GM18858 (cell line): ENCODE measurements at regions not wholly inside any gene's neighbourhood (a gene's known extent, or its start where the extent isn't known, plus 50 kb on each side); places are given as distances from the start of the nearest gene placed in this dataset.

Experiments
- ATAC-seq: cut with Tn5 transposase; IDR thresholded peaks from one replicate; pipeline ENCODE4 v1.9.1; 2021; ENCODE audit not compliant: unreplicated experiment

DNA sequence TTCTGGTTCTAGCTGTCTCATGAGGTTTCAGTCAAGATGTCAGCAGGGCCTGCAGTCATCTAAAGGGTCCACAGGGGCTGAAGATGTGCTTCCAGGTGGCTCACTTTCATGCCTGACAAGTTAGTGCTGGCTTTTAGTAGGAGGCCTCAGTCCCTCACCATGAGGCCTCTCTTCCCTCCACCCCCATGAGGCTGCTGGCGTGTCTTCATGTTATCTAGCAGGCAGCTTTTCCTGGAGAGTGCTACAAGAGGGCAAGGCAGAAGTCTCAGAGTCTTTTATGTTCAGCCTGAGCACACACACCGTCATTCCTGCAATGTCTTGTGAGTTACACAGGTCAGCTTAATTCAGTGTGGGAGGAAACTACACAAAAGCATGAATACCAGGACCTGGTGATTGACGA is 769.9 kb downstream of the HDGFL1 start:
- ATAC-seq = no peak

- no peak for ATAC-seq
These were observed 770.9 kb downstream of the HDGFL1 start for GRCh38 chr6:23340271-23340670.

DNA sequence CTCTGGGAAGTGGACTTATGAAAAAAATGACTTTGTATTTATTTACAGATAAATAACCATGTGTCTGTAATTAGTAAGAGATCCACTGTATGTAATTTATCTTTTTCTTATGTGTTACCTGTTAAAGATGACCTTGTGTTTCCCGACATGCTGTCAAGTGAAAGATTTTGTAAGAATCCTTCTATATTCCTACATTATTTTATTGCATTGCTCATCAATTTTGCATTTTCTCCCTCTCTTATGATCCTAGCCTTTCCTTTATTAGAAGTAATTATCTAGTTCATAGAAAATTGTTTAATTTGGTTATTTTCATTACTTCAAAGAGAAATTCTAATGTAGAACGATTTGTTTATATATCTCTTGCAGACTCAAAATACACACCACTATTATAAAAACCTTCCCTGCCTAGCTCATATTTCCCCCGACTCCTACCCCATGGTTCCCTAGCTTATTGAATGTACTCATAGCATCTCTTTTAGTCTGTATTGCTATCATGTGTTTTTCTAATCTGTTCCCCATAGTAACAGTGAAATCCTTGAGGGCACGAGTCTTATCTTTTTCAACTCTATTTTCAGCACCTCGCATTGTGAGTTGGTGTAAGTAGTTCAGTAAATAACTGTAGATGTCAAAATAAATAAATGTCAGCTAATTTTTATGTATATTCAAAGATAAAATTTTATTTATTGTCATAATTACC is 774.4 kb downstream of the HDGFL1 start:
- ATAC-seq = no peak

DNA sequence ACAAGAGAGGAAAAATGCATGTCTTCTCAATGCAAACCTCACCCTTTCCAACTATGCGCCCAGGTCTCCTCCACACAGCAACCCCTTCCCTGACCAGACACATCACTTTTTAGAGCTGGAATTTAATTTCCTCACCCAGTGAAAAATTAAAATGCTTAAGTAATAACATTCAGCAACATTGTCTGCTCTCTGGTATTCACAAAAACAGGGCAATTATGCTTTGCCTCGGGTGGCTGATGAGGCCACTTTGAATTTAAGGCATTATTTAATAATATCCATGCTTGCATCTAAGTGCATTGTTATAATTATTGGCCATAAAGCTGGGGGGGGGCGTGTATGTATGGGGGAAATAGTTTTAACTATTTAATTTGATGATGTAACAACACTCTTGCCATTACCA is 777.8 kb upstream of the NRSN1 start:
- no peak for ATAC-seq

DNA sequence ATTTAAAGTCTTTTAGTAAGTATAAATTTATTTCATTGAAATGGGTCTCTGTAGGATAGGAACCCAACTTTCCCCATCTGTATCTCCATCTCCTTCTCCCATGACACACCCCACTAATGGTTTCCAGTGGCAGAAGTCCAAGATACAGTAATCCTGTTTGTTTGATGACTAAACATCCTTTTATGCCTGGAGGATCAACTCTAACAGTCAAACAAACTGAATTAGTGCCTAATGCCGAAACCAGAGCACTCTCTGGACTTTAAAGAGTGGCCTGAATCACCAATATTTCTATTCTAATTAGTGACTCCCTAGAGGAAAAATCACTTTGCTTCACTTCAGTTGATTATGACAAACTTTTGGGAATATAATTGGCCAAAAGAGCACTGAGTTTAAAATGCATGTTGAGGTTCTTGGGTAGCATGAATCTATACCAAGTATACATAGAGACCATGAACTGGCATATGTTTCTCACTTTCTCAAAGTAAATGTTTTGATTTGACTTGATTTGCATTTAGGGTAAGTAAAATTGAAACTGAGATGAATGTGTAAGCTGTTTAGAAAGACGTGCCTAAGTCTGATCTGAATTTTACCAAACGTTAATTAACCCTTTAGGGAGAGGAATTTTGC is 776.4 kb upstream of the NRSN1 start:
- no peak for ATAC-seq

DNA sequence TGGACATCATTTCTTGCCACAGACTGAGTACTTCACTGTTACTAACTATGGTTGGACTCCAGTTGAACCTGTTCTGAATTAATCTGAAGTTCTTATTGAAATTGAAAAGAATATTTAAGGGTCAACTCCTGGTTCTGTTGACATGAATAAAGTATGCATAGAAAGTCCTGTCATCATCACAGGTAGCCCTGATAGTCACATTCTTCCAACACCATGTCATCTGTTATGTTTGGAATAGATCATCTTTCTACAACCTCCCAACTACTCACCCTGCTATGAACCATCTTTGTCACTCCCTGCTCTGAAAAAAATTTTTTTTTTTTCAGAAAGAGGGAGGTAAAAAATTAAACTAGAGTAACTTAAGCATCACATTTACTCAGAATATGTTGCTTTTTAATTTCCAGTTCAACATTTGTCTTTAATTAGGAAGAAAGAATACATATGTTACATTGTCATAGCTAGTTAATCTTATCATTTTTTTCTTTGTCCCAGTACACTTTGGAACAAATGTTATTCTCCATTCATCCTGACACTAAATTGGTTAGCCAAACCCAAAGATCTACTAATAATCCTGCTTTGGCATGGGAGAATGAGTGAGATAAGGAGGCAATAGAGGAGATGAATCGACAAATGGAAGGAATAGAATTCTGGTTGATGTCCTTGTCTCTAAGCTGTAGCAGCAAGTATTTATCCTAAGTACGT is 775.1 kb upstream of the NRSN1 start:
- no peak for ATAC-seq

DNA sequence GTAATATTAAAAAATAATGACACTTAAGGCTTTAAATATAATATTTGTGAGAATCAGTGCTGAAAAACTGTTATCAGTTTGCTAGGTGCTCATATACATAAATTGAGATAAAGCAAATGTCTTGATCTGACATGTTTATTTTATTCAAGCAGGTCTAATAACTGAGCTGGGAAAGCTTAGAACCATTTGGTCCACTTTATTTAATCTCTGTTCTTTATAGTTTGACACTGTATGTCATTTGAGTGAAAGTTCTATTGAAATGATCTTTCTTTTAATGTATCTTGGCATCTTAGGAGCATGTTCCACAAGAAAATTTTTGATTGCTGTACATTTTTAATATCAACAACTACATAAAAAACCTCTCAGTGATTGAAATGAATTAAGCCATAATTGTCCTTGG is 772.0 kb upstream of the NRSN1 start:
- ATAC-seq = no peak

DNA sequence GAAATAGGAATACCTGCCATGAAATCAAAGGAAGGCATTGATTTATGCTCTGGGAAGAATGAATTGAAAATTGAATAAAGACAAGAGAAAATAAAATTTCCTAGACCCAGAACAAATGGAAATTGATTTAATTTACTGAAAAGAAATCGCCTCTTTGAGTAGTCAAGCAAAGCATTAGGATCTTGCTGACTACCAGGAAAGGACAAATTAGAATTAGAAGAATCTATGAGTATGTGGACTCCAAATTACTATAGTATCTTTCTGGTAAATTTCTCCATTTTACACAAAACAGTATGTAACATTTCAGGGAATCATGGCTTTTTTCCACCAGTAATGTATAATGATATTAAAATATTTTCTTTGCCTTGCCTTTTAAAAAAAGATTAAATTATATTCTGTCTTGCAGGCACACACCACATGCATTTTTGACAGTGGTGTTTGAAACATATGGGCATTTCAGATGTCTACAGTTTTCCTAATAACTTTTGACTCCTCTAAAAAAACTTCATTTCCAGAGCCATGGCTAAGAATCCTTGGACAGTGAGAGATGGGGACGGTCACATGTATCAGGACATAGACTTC is 768.7 kb upstream of the NRSN1 start:
- ATAC-seq = no peak

GRCh38 chr6:23365732-23366131 is 760.3 kb upstream of the NRSN1 start:
- ATAC-seq = no peak

DNA sequence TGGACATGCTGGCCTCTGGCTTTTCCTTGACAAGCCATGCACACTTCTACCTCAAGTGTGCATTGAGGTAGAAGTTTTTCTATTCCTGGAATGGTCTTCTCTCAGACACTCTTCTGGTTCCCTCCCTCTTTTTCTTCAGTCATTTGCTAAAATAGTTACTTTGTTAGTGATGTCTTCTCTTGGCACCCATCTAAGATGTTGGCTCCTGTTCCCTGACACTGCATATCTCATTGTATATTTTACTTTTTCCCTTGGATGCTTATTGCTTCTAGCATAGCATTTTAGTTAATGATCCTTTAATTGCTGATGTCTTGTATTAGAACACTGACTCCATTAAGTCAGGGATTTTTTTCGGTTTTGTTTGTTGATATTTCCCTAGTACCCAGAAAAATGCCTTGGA is 758.7 kb upstream of the NRSN1 start:
- ATAC-seq = no peak

- no peak for ATAC-seq
These were observed 757.5 kb upstream of the NRSN1 start for GRCh38 chr6:23368557-23368956.

GRCh38 chr6:23370051-23370450 is 756.0 kb upstream of the NRSN1 start:
- no peak for ATAC-seq

DNA sequence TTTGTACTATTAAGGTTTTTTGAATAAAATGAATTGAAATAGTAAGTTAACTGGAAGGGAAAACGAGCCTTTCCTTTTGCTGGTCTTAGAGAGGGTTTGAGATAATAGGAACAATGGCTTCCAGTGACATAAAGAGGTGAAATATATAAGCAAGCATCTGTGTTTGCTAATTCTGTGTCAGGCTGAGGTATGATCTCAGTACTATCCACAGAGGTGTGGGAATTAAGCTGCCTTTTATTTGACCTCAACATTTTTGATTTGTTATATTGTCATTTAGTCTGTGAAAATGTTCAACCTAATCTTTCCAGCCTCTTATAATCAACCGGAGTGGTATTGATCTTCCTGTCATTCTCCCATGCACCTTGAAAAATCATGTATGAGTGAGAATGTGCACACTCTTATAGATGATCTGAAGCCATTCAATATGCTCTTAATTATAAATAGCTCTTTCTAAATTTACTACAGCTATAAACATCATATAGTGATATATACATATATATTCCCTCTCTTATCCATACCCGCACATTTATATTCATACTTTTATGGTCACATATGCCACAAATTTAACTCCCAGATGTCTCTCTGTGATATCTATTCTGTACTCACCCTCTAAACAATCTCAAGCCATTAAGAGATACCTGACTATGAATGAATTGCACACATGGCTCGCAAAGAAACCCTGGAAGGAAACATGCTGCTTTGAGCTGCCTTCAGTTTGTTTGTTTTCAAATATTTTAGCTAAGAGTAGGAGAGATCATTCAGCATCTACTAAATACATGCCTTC is 754.7 kb upstream of the NRSN1 start:
- no peak for ATAC-seq

DNA sequence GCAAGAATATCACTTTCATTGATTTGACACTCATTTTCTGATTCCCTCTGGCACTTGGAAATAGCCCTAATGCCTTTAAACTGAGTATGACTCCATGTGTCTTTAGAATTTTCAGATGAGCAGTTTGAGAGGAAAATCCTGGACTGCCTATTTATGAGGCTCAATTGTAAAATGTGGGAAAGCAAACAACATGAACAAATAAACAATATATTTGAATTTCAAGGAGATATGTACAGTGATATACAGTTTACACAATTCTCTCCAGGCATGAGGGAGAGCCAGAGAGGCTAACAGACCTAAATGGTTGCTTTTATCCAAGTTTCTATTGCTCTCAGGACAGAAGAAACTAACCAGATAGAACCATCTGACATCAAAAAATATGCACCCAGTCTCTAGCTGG is 748.2 kb upstream of the NRSN1 start:
- no peak for ATAC-seq

DNA sequence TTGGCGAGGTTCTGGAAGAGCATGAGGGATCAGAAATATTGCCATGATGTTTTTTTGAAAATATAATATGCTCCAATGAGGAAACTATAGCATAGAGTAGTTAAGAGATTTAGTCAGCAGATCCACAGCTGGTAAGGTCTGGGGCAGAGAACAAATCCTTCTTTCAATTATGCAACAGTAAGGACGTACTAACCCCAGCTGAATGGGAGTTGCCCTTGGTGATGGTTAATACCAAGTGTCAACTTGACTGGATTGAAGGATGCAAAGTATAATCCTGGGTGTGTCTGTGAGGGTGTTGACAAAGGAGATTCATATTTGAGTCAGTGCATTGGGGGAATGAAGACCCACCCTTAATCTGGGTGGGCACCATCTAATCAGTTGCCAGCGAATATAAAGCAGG is 745.5 kb upstream of the NRSN1 start:
- no peak for ATAC-seq

DNA sequence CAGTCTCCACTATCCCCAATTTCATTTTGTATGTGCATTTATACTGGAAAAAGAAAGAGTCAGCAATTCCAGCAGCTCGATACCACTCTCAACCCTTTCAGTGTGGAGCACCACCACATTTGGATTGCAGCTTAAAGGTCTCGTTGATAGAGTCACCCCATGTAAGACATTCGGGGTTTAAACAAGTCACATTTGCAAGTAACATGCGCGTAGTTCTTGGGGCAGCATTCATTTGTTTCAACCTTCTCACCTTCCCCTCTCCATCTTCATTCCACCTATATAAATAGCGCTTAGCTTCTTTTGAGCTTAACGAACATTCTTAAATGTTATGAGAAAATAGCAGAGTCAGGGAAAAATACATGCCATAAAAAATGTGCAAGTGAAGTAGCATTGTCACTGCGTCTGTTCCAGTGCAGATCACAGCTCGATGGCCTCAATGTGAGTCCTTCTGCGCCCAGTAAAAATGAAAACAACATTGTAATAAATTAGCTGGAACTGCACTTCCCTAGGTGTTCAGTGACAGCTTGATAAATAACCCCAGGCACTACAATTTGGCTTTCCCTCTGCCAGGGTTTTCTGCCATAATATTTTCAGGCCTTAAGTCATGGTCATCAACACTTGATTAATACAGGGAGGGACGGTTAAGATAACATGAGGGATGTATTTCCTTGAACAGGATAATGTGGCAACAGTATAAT is 737.8 kb upstream of the NRSN1 start:
- no peak for ATAC-seq

GRCh38 chr6:23389386-23389785 is 736.6 kb upstream of the NRSN1 start:
- ATAC-seq = no peak

- ATAC-seq = no peak
These were observed 735.8 kb upstream of the NRSN1 start for GRCh38 chr6:23390221-23390620.

DNA sequence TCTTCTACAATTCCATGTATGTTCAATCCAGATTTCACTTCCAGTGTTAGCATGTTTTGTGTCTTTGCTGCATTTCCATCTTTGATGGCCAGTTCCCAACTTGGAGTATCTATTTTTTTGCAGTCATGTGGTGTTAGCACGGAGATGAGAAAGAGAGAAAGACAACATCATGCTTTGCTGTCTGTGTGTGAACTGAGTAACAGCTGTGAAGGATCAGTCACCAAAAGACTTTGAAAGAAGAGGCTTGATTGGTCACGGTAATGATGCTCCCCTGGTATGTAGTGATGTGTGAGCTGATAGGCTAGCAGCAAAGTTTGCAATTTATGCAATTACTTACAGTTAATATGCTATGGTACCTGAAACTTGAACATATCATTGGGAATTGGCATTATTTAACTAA is 731.3 kb upstream of the NRSN1 start:
- no peak for ATAC-seq

DNA sequence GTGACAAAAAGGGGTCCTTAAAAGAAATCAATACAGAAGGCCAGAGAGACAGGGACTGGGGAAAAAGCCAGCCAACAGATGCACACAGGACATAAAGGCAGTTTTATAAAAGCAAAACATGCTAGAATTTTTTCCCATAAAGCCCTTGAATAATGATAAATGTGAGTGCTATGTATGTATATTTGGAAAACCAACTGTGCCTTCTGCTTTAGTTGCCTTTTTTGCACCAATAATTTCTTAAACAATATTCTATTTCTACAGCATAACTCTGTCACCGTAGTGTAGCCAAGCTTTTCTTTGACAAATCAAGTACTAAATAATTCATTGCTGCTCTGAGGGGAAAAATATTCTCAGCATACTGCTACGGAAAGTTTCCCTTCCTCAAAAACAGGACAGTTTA is 730.6 kb upstream of the NRSN1 start:
- no peak for ATAC-seq

DNA sequence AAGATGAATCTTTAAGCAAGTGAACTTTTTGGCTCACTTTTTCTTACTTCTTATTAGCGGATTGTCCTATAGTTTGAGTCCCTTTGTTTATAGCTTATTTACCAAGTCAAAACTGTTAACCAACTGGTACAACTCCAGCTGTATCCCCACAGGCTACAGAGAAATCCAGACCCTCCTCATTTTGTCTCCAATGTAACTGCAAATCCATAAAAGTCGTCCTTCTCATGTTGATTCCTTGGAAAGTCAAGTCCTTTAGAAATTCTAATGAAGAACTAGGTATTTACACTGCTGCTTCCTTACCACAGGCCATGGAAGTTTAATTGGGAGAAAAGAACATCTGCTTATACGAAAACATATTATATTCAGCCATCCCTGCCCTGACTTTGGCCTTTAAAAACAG is 729.1 kb upstream of the NRSN1 start:
- ATAC-seq = no peak
